WERI-Rb-1 (cell line): ENCODE measurements at regions not wholly inside any gene's neighbourhood (a gene's known extent, or its start where the extent isn't known, plus 50 kb on each side); places are given as distances from the start of the nearest gene placed in this dataset.

ENCODE experiments used
- DNase-seq: peaks from one replicate; pipeline ENCODE4 v3.0.0-alpha.2; 2020
- H3K27ac ChIP-seq: fragments of 250-450 bp; sonication (Bioruptor Pico); 2 replicates; pipeline ENCODE4 v1.5.1; 2020; ENCODE audit warnings: mild to moderate bottlenecking, moderate library complexity
- H3K27me3 ChIP-seq: fragments of 250-450 bp; sonication (Bioruptor Pico); 2 replicates; pipeline ENCODE4 v1.5.1; 2021; ENCODE audit warnings: mild to moderate bottlenecking, low read depth, moderate library complexity; ENCODE audit not compliant: insufficient read depth, severe bottlenecking
- H3K36me3 ChIP-seq: fragments of 250-450 bp; sonication (Bioruptor Pico); 2 replicates; pipeline ENCODE4 v1.5.1; 2020; ENCODE audit warnings: mild to moderate bottlenecking, moderate library complexity
- H3K4me3 ChIP-seq: 2 replicates; pipeline ENCODE4 v1.5.1; 2011; ENCODE audit warnings: low read depth, mild to moderate bottlenecking, control low read depth, low read length
- H3K9me3 ChIP-seq: fragments of 250-450 bp; sonication (Bioruptor Pico); 2 replicates; pipeline ENCODE4 v1.5.1; 2021; ENCODE audit warnings: mild to moderate bottlenecking, moderate library complexity; ENCODE audit not compliant: severe bottlenecking
- CTCF ChIP-seq: IDR thresholded peaks from 2 replicates; pipeline ENCODE4 v1.5.1; 2011; ENCODE audit warnings: low read depth, mild to moderate bottlenecking, control low read depth, inconsistent platforms, low read length

GRCh38 chr10:78907551-78908211 is 161.1 kb upstream of the ZMIZ1 start:
- no peaks in the 10 kb centered on the region for H3K9me3 ChIP-seq
- no peaks in the 10 kb centered on the region for H3K27me3 ChIP-seq
- DNase-seq = no peak
- H3K27ac ChIP-seq = no peak overlapping the region
- no peak overlapping the region for H3K4me3 ChIP-seq
- H3K36me3 ChIP-seq = no peaks in the 10 kb centered on the region
- no peak for TF ChIP-seq CTCF

GRCh38 chr10:78909221-78909620 is 159.5 kb upstream of the ZMIZ1 start:
- Histone ChIP-seq H3K27me3 (no peaks in the 10 kb centered on the region), H3K9me3 (no peaks in the 10 kb centered on the region), H3K4me3 (no peak overlapping the region), H3K27ac (no peak overlapping the region), H3K36me3 (no peaks in the 10 kb centered on the region)
- TF ChIP-seq CTCF = no peak
- DNase-seq = no peak

GRCh38 chr10:78910021-78910420 is 158.7 kb upstream of the ZMIZ1 start:
- Histone ChIP-seq H3K4me3 (no peak overlapping the region), H3K9me3 (no peaks in the 10 kb centered on the region), H3K27ac (no peak overlapping the region), H3K27me3 (no peaks in the 10 kb centered on the region), H3K36me3 (no peaks in the 10 kb centered on the region)
- no peak for DNase-seq
- TF ChIP-seq CTCF = no peak

- Histone ChIP-seq H3K9me3 (no peaks in the 10 kb centered on the region), H3K27me3 (no peaks in the 10 kb centered on the region), H3K36me3 (no peaks in the 10 kb centered on the region), H3K27ac (no peak overlapping the region), H3K4me3 (no peak overlapping the region)
- no peak for TF ChIP-seq CTCF
- DNase-seq = no peak
Observed at GRCh38 chr10:78910476-78910875, 158.3 kb upstream of the ZMIZ1 start.

- Histone ChIP-seq H3K9me3 (no peaks in the 10 kb centered on the region), H3K36me3 (no peaks in the 10 kb centered on the region), H3K27ac (no peak overlapping the region), H3K27me3 (no peaks in the 10 kb centered on the region), H3K4me3 (no peak overlapping the region)
- no peak for DNase-seq
- TF ChIP-seq CTCF = no peak
Observed at GRCh38 chr10:78910886-78911285, 157.9 kb upstream of the ZMIZ1 start.
